A673 (cell line): ENCODE measurements at regions not wholly inside any gene's neighbourhood (a gene's known extent, or its start where the extent isn't known, plus 50 kb on each side); places are given as distances from the start of the nearest gene placed in this dataset.

Source experiments
- BruUV-seq: library from RNA; stranded (reverse); fragments of 400-500 nt; replicated peaks from 2 replicates; lab custom pipeline; 2021; lab: Mats Ljungman, UMichigan
- CTCF ChIA-PET: fragments of 300-600 bp; sonication (Branson Sonifier 250); formaldehyde crosslinking; loops from one replicate; lab custom pipeline; 2022; ENCODE audit warnings: antibody characterized with exemption; lab: Charles Lee
- POLR2A ChIA-PET: fragments of 300-600 bp; sonication (Branson Sonifier 250); formaldehyde crosslinking; loops from one replicate; lab custom pipeline; 2022; ENCODE audit warnings: antibody characterized with exemption; ENCODE audit not compliant: low non-redundant PET; lab: Charles Lee
- DNase-seq: peaks from one replicate; pipeline ENCODE4 v3.0.0-alpha.2; 2015; ENCODE audit warnings: low spot score
- H3K27ac ChIP-seq: fragments of 200-600 bp; sonication (generic); 2 replicates; pipeline ENCODE4 v1.5.1; 2016; ENCODE audit warnings: mixed run types, low read depth, mild to moderate bottlenecking, mixed read lengths, antibody characterized with exemption, low read length; ENCODE audit not compliant: poor library complexity, severe bottlenecking
- H3K27me3 ChIP-seq: fragments of 200-600 bp; sonication (generic); replicated peaks from 2 replicates; pipeline ENCODE4 v1.6.1; 2017; ENCODE audit warnings: mixed run types, low read depth, mild to moderate bottlenecking, mixed read lengths, antibody characterized with exemption, low read length; ENCODE audit not compliant: insufficient read depth, poor library complexity
- H3K36me3 ChIP-seq: fragments of 200-600 bp; sonication (generic); 2 replicates; pipeline ENCODE4 v1.6.1; 2016; ENCODE audit warnings: mixed run types, mild to moderate bottlenecking, mixed read lengths, antibody characterized with exemption, low read length; ENCODE audit not compliant: insufficient read depth, poor library complexity, severe bottlenecking
- H3K4me1 ChIP-seq: fragments of 200-600 bp; sonication (generic); 2 replicates; pipeline ENCODE4 v1.6.1; 2017; ENCODE audit warnings: mixed run types, mild to moderate bottlenecking, mixed read lengths, antibody characterized with exemption, low read length; ENCODE audit not compliant: insufficient read depth, poor library complexity, severe bottlenecking
- H3K4me3 ChIP-seq: fragments of 200-600 bp; sonication (generic); 2 replicates; pipeline ENCODE4 v1.5.1; 2016; ENCODE audit warnings: low read depth, mixed run types, mild to moderate bottlenecking, mixed read lengths, low read length; ENCODE audit not compliant: poor library complexity, severe bottlenecking
- H3K9me3 ChIP-seq: fragments of 200-600 bp; sonication (generic); 2 replicates; pipeline ENCODE4 v1.6.1; 2016; ENCODE audit warnings: mixed run types, low read depth, mild to moderate bottlenecking, mixed read lengths, antibody characterized with exemption, low read length; ENCODE audit not compliant: poor library complexity, severe bottlenecking
- CTCF ChIP-seq: fragments of 300-800, 200-600 bp; sonication (generic); conservative IDR thresholded peaks from 2 replicates; pipeline ENCODE4 v1.5.1; 2017; ENCODE audit warnings: low read depth, mild to moderate bottlenecking, antibody characterized with exemption, low read length, moderate library complexity, mixed read lengths
- EZH2 ChIP-seq: fragments of 200-600 bp; sonication (generic); IDR thresholded peaks from 2 replicates; pipeline ENCODE4 v1.6.1; 2017; ENCODE audit warnings: borderline replicate concordance, low read depth, mild to moderate bottlenecking, mixed read lengths, antibody characterized with exemption, low read length; ENCODE audit not compliant: poor library complexity, severe bottlenecking
- intact Hi-C: fragments of 100-400 bp; cut with micrococcal nuclease; formaldehyde crosslinking; loops from one replicate; pipeline ENCODE4 v1.10.0; 2022; ENCODE audit not compliant: unreplicated experiment

GRCh38 chr13:19088416-19088815, 93.2 kb downstream of the TUBA3C start:
- TF ChIP-seq CTCF (no peak), EZH2 (no peak)
- no peak for DNase-seq
- intact Hi-C loops = loop anchor here (5.0 kb wide), 1 partner anchor 349 kb away; no protein-coding TSS in a partner anchor
- CTCF ChIA-PET = no interaction called here
- Histone ChIP-seq H3K9me3 (no peaks in the 10 kb centered on the region), H3K27ac (no peak overlapping the region), H3K36me3 (no peaks in the 10 kb centered on the region), H3K4me3 (no peak overlapping the region), H3K27me3 (no peaks in the 10 kb centered on the region), H3K4me1 (peaks cover 6% of the 10 kb centered on the region)
- BruUV-seq = no TSS peak
- POLR2A ChIA-PET = no interaction called here

- DNase-seq = no peak
- no TSS peak for BruUV-seq
These were observed 95.7 kb downstream of the TUBA3C start for GRCh38 chr13:19085876-19086275.

GRCh38 chr13:19085258-19085657, 96.4 kb downstream of the TUBA3C start:
- H3K27ac ChIP-seq = no peak overlapping the region
- BruUV-seq = no TSS peak
- no peaks in the 10 kb centered on the region for H3K36me3 ChIP-seq
- no peaks in the 10 kb centered on the region for H3K27me3 ChIP-seq
- H3K4me3 ChIP-seq = no peak overlapping the region
- intact Hi-C loops = loop anchor here (5.0 kb wide), 1 partner anchor 352 kb away; no protein-coding TSS in a partner anchor
- TF ChIP-seq EZH2 = no peak
- TF ChIP-seq CTCF = no peak
- H3K9me3 ChIP-seq = no peaks in the 10 kb centered on the region
- ChIA-PET POLR2A (no interaction called here), CTCF (no interaction called here)
- peaks cover 6% of the 10 kb centered on the region for H3K4me1 ChIP-seq
- DNase-seq = no peak

More at GRCh38 chr13:19085876-19086275, 95.7 kb downstream of the TUBA3C start:
- Histone ChIP-seq H3K27me3 (no peaks in the 10 kb centered on the region), H3K4me3 (no peak overlapping the region), H3K36me3 (no peaks in the 10 kb centered on the region), H3K27ac (no peak overlapping the region), H3K9me3 (no peaks in the 10 kb centered on the region), H3K4me1 (peaks cover 6% of the 10 kb centered on the region)
- TF ChIP-seq EZH2 (no peak), CTCF (no peak)
- ChIA-PET CTCF (no interaction called here), POLR2A (no interaction called here)
- intact Hi-C loops = loop anchor here (5.0 kb wide), 1 partner anchor 351 kb away; no protein-coding TSS in a partner anchor
